ENCODE measurements at regions not wholly inside any gene's neighbourhood (a gene's known extent, or its start where the extent isn't known, plus 50 kb on each side); places are given as distances from the start of the nearest gene placed in this dataset.

DNA sequence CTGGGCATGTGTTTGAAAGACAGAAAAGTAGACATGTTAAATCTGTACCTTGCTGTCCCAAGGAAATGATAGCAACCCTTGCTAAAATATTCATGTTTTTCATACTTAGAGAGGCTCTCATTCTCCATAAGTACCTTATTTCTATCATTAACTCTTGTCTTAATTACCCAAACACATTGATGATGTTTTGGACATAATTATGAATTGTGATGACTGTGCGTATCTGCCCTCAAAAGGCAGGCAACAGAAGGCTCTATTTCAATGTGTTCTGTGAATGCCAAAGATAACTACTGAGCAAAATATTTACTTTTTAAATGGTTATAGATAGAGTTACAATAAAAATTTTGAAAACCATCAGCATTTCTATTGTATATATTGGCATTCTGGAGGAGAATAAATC is 1263.8 kb downstream of the ZPLD1 start:
- TF ChIP-seq CTCF (IDR thresholded peaks at IDR 0.05) (no peak), POLR2AphosphoS5 (IDR thresholded peaks at IDR 0.05) (no peak)
